OCI-LY3 (cell line): ENCODE measurements at regions not wholly inside any gene's neighbourhood (a gene's known extent, or its start where the extent isn't known, plus 50 kb on each side); places are given as distances from the start of the nearest gene placed in this dataset.
A peak's percentile ranks its signal among the peaks of the same experiment; 100 is the strongest.

Source experiments
- H2AFZ ChIP-seq: fragments of 200-600, 300-600 bp; shearing (Covaris generic); 2 replicates; pipeline ENCODE4 v1.6.0; 2014; ENCODE audit warnings: antibody characterized with exemption, low read depth, low read length
- H3K27ac ChIP-seq: fragments of 200-600, 300-600 bp; sonication (generic); 2 replicates; pipeline ENCODE4 v1.5.1; 2014; ENCODE audit warnings: mild to moderate bottlenecking, low read length, moderate library complexity, mixed read lengths
- H3K27me3 ChIP-seq: fragments of 200-600, 300-600 bp; sonication (generic); 2 replicates; pipeline ENCODE4 v1.6.1; 2014; ENCODE audit warnings: low read depth, low read length, mixed read lengths
- H3K36me3 ChIP-seq: fragments of 200-600, 300-600 bp; sonication (generic); replicated peaks from 2 replicates; pipeline ENCODE3; 2014; ENCODE audit warnings: low read depth, low read length, mixed read lengths
- H3K4me1 ChIP-seq: fragments of 300-600, 200-600 bp; sonication (generic); 2 replicates; pipeline ENCODE4 v1.6.1; 2014; ENCODE audit warnings: low read length, mixed read lengths
- H3K4me2 ChIP-seq: fragments of 200-600, 300-600 bp; sonication (generic); 2 replicates; pipeline ENCODE4 v1.6.1; 2014; ENCODE audit warnings: low read length, mixed read lengths
- H3K4me3 ChIP-seq: fragments of 300-600, 200-600 bp; sonication (generic); 2 replicates; pipeline ENCODE4 v1.5.1; 2014; ENCODE audit warnings: antibody characterized with exemption, mild to moderate bottlenecking, low read length, moderate library complexity
- H3K79me2 ChIP-seq: fragments of 300-600, 200-600 bp; shearing (Covaris generic); 2 replicates; pipeline ENCODE4 v1.6.1; 2014; ENCODE audit warnings: mild to moderate bottlenecking, low read length, mixed read lengths
- H3K9ac ChIP-seq: fragments of 300-600, 200-600 bp; shearing (Covaris generic); 2 replicates; pipeline ENCODE4 v1.6.0; 2014; ENCODE audit warnings: mild to moderate bottlenecking, low read length, moderate library complexity
- H3K9me3 ChIP-seq: fragments of 200-600, 300-600 bp; shearing (Covaris generic); 2 replicates; pipeline ENCODE4 v1.6.1; 2014; ENCODE audit warnings: low read length, mixed read lengths; ENCODE audit not compliant: insufficient read depth
- H4K20me1 ChIP-seq: fragments of 200-600, 300-600 bp; sonication (generic); 2 replicates; pipeline ENCODE4 v1.6.1; 2016; ENCODE audit warnings: low read length, mixed read lengths; ENCODE audit not compliant: insufficient read depth
- CTCF ChIP-seq: fragments of 200-600, 300-600 bp; sonication (generic); IDR thresholded peaks from 2 replicates; pipeline ENCODE4 v1.5.1; 2014; ENCODE audit warnings: antibody characterized with exemption, low read length, low read depth
- EZH2phosphoT487 ChIP-seq: fragments of 200-600 bp; shearing (Covaris generic); IDR thresholded peaks from 2 replicates; pipeline ENCODE4 v1.6.1; 2018; ENCODE audit warnings: antibody characterized with exemption, mixed run types, low read depth

- Histone ChIP-seq H3K4me3 (no peak overlapping the region), H3K4me2 (no peak overlapping the region), H2AFZ (no peak overlapping the region), H3K9me3 (no peaks in the 10 kb centered on the region), H3K36me3 (no peaks in the 10 kb centered on the region), H3K9ac (no peak overlapping the region), H3K79me2 (no peaks in the 10 kb centered on the region), H4K20me1 (no peaks in the 10 kb centered on the region), H3K4me1 (peaks cover 8% of the 10 kb centered on the region), H3K27ac (no peak overlapping the region), H3K27me3 (no peaks in the 10 kb centered on the region)
- TF ChIP-seq CTCF (no peak), EZH2phosphoT487 (no peak)
Measured at GRCh38 chr4:156158747-156159146, 205.1 kb upstream of the CTSO start.

- no peaks in the 10 kb centered on the region for H3K79me2 ChIP-seq
- no peak for TF ChIP-seq EZH2phosphoT487
- TF ChIP-seq CTCF = peak; percentile 30; the same call in 1 of the 2 replicates
- H2AFZ ChIP-seq = no peak overlapping the region
- no peaks in the 10 kb centered on the region for H3K27me3 ChIP-seq
- no peak overlapping the region for H3K4me2 ChIP-seq
- peaks cover 8% of the 10 kb centered on the region for H3K4me1 ChIP-seq
- H3K9ac ChIP-seq = no peak overlapping the region
- H4K20me1 ChIP-seq = no peaks in the 10 kb centered on the region
- H3K9me3 ChIP-seq = no peaks in the 10 kb centered on the region
- no peak overlapping the region for H3K27ac ChIP-seq
- H3K4me3 ChIP-seq = no peak overlapping the region
- H3K36me3 ChIP-seq = no peaks in the 10 kb centered on the region
Measured at GRCh38 chr4:156154978-156155377, 201.3 kb upstream of the CTSO start.

GRCh38 chr4:156146571-156146970 is 192.9 kb upstream of the CTSO start:
- TF ChIP-seq EZH2phosphoT487 = no peak
- TF ChIP-seq CTCF = no peak
- H4K20me1 ChIP-seq = no peaks in the 10 kb centered on the region
- no peak overlapping the region for H3K27ac ChIP-seq
- no peak overlapping the region for H2AFZ ChIP-seq
- H3K4me3 ChIP-seq = no peak overlapping the region
- H3K4me2 ChIP-seq = no peak overlapping the region
- H3K9me3 ChIP-seq = no peaks in the 10 kb centered on the region
- H3K9ac ChIP-seq = no peak overlapping the region
- no peaks in the 10 kb centered on the region for H3K4me1 ChIP-seq
- H3K27me3 ChIP-seq = no peaks in the 10 kb centered on the region
- no peaks in the 10 kb centered on the region for H3K36me3 ChIP-seq
- no peaks in the 10 kb centered on the region for H3K79me2 ChIP-seq

GRCh38 chr4:156144961-156145360 is 191.3 kb upstream of the CTSO start:
- Histone ChIP-seq H3K4me1 (no peaks in the 10 kb centered on the region), H3K27ac (no peak overlapping the region), H4K20me1 (no peaks in the 10 kb centered on the region), H3K9me3 (no peaks in the 10 kb centered on the region), H3K27me3 (no peaks in the 10 kb centered on the region), H3K36me3 (no peaks in the 10 kb centered on the region), H3K4me3 (no peak overlapping the region), H3K4me2 (no peak overlapping the region), H3K79me2 (no peaks in the 10 kb centered on the region), H2AFZ (no peak overlapping the region), H3K9ac (no peak overlapping the region)
- TF ChIP-seq CTCF (no peak), EZH2phosphoT487 (no peak)
